ENCODE measurements at regions not wholly inside any gene's neighbourhood (a gene's known extent, or its start where the extent isn't known, plus 50 kb on each side); places are given as distances from the start of the nearest gene placed in this dataset.
"Not testable (repeated sequence)": the region's sequence is repeated elsewhere in the genome, so short reads cannot be mapped to it uniquely, and the experiment has no call there.

GRCh38 chr1:146318715-146319114 is 89.9 kb upstream of the NOTCH2NLA start:
- H3K27ac ChIP-seq; DNase-seq; H3K4me3 ChIP-seq (ENCODE audit: low read depth, low read length); H3K27me3 ChIP-seq (replicated peaks); in situ Hi-C loops (cut with HindIII; ENCODE audit: low pct_ligation_motif_present, low sequenced_read_pairs); H3K36me3 ChIP-seq (replicated peaks): not testable (repeated sequence)

GRCh38 chr1:146317785-146318184 is 89.0 kb upstream of the NOTCH2NLA start:
- H3K27me3 ChIP-seq (replicated peaks); H3K4me3 ChIP-seq (ENCODE audit: low read depth, low read length); H3K36me3 ChIP-seq (replicated peaks); DNase-seq; in situ Hi-C loops (cut with HindIII; ENCODE audit: low pct_ligation_motif_present, low sequenced_read_pairs); H3K27ac ChIP-seq: not testable (repeated sequence)

- H3K36me3 ChIP-seq (replicated peaks); H3K4me3 ChIP-seq (ENCODE audit: low read depth, low read length); DNase-seq; H3K27ac ChIP-seq; in situ Hi-C loops (cut with HindIII; ENCODE audit: low pct_ligation_motif_present, low sequenced_read_pairs); H3K27me3 ChIP-seq (replicated peaks): not testable (repeated sequence)
Observed at GRCh38 chr1:146314449-146315246, 85.8 kb upstream of the NOTCH2NLA start.

- H3K27ac ChIP-seq; DNase-seq; in situ Hi-C loops (cut with HindIII; ENCODE audit: low pct_ligation_motif_present, low sequenced_read_pairs); H3K4me3 ChIP-seq (ENCODE audit: low read depth, low read length); H3K36me3 ChIP-seq (replicated peaks); H3K27me3 ChIP-seq (replicated peaks): not testable (repeated sequence)
Observed at GRCh38 chr1:146310579-146310978, 81.8 kb upstream of the NOTCH2NLA start.

- H3K27ac ChIP-seq; H3K4me3 ChIP-seq (ENCODE audit: low read depth, low read length); H3K36me3 ChIP-seq (replicated peaks); H3K27me3 ChIP-seq (replicated peaks); DNase-seq; in situ Hi-C loops (cut with HindIII; ENCODE audit: low pct_ligation_motif_present, low sequenced_read_pairs): not testable (repeated sequence)
Observed at GRCh38 chr1:146309427-146309826, 80.6 kb upstream of the NOTCH2NLA start.

GRCh38 chr1:146308892-146309291 is 80.1 kb upstream of the NOTCH2NLA start:
- DNase-seq: peak; percentile 9
- H3K36me3 ChIP-seq (replicated peaks); in situ Hi-C loops (cut with HindIII; ENCODE audit: low pct_ligation_motif_present, low sequenced_read_pairs); H3K27me3 ChIP-seq (replicated peaks); H3K27ac ChIP-seq; H3K4me3 ChIP-seq (ENCODE audit: low read depth, low read length): not testable (repeated sequence)

- H3K4me3 ChIP-seq (ENCODE audit: low read depth, low read length); in situ Hi-C loops (cut with HindIII; ENCODE audit: low pct_ligation_motif_present, low sequenced_read_pairs); H3K36me3 ChIP-seq (replicated peaks); H3K27ac ChIP-seq; H3K27me3 ChIP-seq (replicated peaks): not testable (repeated sequence)
- DNase-seq: peak; percentile 37
Observed at GRCh38 chr1:146308152-146308551, 79.3 kb upstream of the NOTCH2NLA start.

- in situ Hi-C loops (cut with HindIII; ENCODE audit: low pct_ligation_motif_present, low sequenced_read_pairs); H3K36me3 ChIP-seq (replicated peaks); H3K27me3 ChIP-seq (replicated peaks); H3K4me3 ChIP-seq (ENCODE audit: low read depth, low read length); DNase-seq; H3K27ac ChIP-seq: not testable (repeated sequence)
Observed at GRCh38 chr1:146307632-146308031, 78.8 kb upstream of the NOTCH2NLA start.

- H3K36me3 ChIP-seq (replicated peaks); in situ Hi-C loops (cut with HindIII; ENCODE audit: low pct_ligation_motif_present, low sequenced_read_pairs); H3K4me3 ChIP-seq (ENCODE audit: low read depth, low read length); H3K27me3 ChIP-seq (replicated peaks); DNase-seq; H3K27ac ChIP-seq: not testable (repeated sequence)
Observed at GRCh38 chr1:146306651-146307050, 77.8 kb upstream of the NOTCH2NLA start.

GRCh38 chr1:146305442-146305841 is 76.6 kb upstream of the NOTCH2NLA start:
- H3K36me3 ChIP-seq (replicated peaks); DNase-seq; H3K4me3 ChIP-seq (ENCODE audit: low read depth, low read length); H3K27ac ChIP-seq; in situ Hi-C loops (cut with HindIII; ENCODE audit: low pct_ligation_motif_present, low sequenced_read_pairs); H3K27me3 ChIP-seq (replicated peaks): not testable (repeated sequence)

GRCh38 chr1:146298575-146298897 is 69.7 kb upstream of the NOTCH2NLA start:
- in situ Hi-C loops (cut with HindIII; ENCODE audit: low pct_ligation_motif_present, low sequenced_read_pairs); DNase-seq; H3K4me3 ChIP-seq (ENCODE audit: low read depth, low read length); H3K27ac ChIP-seq; H3K27me3 ChIP-seq (replicated peaks); H3K36me3 ChIP-seq (replicated peaks): not testable (repeated sequence)

- in situ Hi-C loops (cut with HindIII; ENCODE audit: low pct_ligation_motif_present, low sequenced_read_pairs); H3K27me3 ChIP-seq (replicated peaks); H3K4me3 ChIP-seq (ENCODE audit: low read depth, low read length); H3K27ac ChIP-seq; H3K36me3 ChIP-seq (replicated peaks); DNase-seq: not testable (repeated sequence)
Observed at GRCh38 chr1:146297781-146298574, 69.2 kb upstream of the NOTCH2NLA start.

- H3K36me3 ChIP-seq (replicated peaks); H3K4me3 ChIP-seq (ENCODE audit: low read depth, low read length); DNase-seq; H3K27ac ChIP-seq; H3K27me3 ChIP-seq (replicated peaks); in situ Hi-C loops (cut with HindIII; ENCODE audit: low pct_ligation_motif_present, low sequenced_read_pairs): not testable (repeated sequence)
Observed at GRCh38 chr1:146292940-146293936, 64.4 kb upstream of the NOTCH2NLA start.

- DNase-seq; H3K27ac ChIP-seq; in situ Hi-C loops (cut with HindIII; ENCODE audit: low pct_ligation_motif_present, low sequenced_read_pairs); H3K4me3 ChIP-seq (ENCODE audit: low read depth, low read length); H3K27me3 ChIP-seq (replicated peaks); H3K36me3 ChIP-seq (replicated peaks): not testable (repeated sequence)
Observed at GRCh38 chr1:146292424-146292823, 63.6 kb upstream of the NOTCH2NLA start.

Data from brain microvascular endothelial cell (primary cell).